ENCODE measurements at regions not wholly inside any gene's neighbourhood (a gene's known extent, or its start where the extent isn't known, plus 50 kb on each side); places are given as distances from the start of the nearest gene placed in this dataset.
"Not testable (repeated sequence)": the region's sequence is repeated elsewhere in the genome, so short reads cannot be mapped to it uniquely, and the experiment has no call there.

DNA sequence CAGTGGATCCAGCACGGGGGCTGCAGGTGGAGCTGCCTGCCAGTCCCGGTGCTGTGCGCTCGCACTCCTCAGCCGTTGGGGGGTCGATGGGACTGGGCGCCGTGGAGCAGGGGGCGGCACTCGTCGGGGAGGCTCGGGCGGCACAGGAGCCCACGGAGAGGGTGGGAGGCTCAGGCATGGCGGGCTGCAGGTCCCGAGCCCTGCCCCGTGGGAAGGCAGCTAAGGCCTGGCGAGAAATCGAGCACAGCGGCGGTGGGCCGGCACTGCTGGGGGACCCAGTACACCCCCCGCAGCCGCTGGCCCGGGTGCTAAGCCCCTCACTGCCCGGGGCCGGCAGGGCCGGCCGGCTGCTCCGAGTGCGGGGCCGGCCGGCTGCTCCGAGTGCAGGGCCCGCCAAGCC is 52.3 kb upstream of the MARK1 start:
- not testable (repeated sequence) for DNase-seq (ENCODE audit: low spot score)

DNA sequence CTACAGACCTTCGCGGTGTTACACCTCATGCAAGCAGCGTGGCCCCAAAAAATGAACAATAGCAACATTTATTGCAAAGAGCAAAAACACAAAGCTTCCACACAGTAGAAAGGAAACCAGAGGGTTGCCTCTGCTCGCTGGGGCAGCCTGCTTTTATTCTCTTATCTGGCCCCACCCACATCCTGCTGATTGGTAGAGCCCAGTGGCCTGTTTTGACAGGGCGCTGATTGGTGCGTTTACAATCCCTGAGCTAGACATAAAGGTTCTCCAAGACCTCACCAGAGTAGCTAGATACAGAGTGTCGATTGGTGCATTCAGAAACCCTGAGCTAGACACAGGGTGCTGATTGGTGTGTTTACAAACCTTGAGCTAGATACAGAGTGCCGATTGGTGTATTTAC is 52.8 kb upstream of the MARK1 start:
- DNase-seq (ENCODE audit: low spot score); ATAC-seq: not testable (repeated sequence)

More for the DNA sequence above, 52.3 kb upstream of the MARK1 start:
- ATAC-seq: not testable (repeated sequence)

DNA sequence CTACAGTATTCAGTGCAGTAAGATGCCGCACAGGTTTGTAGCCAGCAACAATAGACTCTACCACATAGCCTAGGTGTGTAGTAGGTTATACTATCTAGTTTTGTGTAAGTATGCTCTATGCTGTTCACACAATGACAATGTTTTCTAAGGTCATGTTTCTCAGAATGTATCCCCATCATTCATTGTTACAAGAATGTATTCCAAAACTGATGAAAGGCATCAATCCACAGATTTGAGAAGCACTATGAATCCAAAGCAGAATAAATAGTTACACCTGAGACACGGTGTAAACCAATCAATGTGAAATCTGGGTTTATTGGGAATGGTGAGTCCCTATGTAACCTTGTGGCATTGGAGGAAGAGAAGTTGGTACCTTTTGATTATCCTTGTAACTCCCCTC is 54.5 kb upstream of the MARK1 start:
- DNase-seq (ENCODE audit: low spot score): no peak
- no peak for ATAC-seq

DNA sequence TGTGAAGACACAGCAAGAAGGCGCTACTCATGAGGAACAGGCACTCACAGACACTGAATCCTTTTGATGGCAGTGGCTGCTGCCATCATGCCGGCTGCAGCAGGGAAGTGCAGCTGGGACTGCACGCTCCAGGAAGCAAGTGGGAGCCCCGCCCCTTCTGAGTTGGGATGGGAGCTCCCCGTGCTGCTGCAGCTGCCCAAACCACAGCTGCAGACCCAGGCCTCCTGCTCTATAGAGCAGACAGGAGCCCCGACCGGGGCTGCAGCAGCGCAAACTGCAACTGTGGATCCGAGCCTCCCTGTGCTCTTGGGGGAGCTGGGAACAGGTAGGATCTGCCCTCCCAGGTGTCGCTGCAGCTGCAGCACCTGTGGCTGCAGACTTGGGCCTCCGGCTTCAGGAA is 65.2 kb upstream of the MARK1 start:
- ATAC-seq (no peak), DNase-seq (ENCODE audit: low spot score) (no peak)

DNA sequence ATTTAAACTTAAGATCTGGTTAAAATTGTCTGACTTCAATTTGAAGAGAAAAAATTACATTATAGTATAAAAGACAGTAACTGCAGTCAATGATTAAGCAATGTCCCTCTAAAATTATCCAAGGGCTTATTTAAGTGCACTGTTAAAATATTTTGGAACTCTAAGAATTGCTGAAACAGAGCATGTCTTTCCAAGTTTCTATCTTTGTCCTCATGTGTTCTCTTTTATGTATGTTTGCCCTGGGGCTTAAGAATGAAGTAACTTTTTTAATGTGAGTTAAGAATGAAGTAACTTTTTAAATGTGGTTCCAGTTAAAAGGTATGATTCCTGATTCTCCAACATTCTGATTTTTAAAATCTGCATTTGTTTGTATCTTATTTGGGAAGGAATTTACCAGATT is 69.0 kb upstream of the MARK1 start:
- ATAC-seq (no peak), DNase-seq (ENCODE audit: low spot score) (no peak)

DNA sequence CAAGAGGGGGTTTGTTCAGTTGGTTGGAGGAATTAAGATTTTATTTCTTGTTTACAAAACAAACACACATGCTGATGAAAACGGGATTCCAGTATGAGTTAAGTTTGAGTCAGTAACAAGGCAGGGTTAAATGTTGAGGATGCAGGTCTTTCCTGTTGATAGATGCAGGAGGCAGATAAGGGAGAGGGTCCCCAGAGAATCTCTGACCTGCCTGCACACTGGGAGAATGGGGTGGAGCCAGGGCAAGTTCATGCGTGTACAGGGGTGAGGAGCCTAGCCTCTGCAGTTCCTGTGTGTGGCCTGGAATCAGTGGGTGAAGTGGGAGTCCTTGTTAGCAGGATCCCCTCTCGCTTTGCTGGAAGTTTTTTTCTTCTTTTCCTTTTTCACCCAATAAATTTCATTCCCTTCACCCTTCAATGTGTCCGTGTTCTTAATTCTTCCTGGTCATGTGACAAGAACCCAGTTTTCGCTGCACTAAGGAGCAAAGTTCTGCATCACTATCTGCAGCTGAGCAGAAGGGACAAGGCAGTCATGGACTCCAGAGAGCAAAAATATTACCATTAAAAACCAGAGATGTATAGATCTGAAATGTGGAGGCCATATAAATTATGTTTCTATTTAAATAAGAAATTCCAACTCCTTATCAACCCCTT is 69.9 kb upstream of the MARK1 start:
- ATAC-seq (no peak), DNase-seq (ENCODE audit: low spot score) (no peak)

DNA sequence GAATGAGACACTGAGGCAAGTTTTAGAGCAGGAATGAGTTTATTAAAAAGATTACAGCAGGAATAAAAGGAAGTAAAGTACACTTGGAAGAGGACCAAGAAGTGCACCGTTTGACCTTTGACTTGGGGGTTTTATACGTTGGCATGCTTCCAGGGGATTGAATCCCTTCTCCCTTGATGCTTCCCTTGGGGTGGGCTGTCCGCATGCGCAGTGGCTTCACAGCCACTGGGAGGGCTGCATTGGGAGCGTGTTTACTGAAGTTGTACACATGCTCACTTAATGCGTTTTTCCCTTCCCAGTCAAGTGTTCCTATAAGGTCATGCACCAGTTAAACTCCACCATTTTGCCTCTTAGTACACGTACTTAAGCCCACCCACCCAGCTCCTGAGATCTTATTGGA is 72.4 kb upstream of the MARK1 start:
- DNase-seq (ENCODE audit: low spot score): no peak
- no peak for ATAC-seq

DNA sequence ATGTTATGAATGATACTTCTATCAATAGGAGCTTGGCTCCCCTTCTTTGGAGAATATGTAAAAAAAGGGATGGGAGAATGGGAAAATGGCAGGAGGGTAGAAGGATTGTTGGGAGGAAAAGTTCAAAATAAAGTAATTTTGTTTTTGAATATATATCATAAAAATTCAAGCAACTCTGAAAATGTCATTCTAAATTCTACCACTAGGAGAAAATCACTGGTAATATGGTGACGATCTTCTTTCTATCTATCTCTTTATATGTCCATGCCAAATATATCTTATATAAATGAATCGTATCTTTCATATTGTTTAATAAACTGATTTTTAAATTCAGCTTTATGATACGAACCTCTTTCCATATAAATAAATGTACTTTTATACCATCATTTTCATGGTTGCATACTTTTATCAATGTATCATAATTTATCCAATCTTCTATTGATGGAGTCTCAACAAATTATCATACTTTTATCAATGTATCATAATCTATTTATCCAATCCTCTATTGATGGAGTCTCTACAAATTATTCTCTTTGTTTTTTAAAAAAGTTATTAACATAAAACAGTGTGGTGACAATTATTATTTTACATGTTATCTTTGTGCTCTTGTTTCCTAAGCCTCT is 73.7 kb upstream of the MARK1 start:
- no peak for DNase-seq (ENCODE audit: low spot score)
- ATAC-seq: no peak

DNA sequence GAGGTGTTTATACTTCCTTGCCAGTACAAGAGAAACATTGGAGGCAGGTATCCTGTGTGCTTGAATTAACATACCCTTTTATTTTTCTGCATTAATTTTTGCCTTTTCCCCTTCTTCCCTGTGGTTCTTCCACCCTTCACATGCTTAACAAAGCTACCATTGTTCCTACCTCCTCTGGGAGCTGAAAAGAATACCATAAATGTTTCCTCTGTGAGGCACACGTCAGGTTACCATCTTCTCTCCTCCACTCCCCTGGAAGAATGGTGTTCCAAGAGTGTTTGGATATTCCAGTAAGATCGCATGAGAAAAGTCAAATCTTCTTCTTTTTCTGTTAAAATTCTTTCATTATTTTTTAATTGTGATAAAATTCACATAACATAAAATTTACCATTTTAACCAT is 74.6 kb upstream of the MARK1 start:
- DNase-seq (ENCODE audit: low spot score) (no peak), ATAC-seq (no peak)

DNA sequence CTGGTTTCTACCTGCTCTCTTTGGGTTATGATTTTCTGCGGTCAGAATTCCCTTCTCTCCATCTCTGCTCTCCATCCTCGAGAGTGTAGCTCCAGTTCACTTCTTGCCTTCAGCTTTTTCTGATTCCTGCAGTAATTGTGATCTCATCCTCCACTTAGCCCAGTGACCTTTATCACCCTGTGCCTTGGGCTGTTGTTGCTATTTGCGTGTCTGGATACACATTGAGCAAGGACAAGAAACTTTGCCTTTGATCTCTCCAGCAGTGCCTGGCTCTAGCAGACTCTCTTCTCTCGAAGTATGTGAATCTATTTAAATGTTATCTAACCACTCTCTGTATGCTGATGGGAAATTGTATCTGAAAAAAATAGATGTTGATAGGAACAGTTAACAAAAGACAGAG is 76.4 kb upstream of the MARK1 start:
- DNase-seq (ENCODE audit: low spot score) (no peak), ATAC-seq (no peak)

DNA sequence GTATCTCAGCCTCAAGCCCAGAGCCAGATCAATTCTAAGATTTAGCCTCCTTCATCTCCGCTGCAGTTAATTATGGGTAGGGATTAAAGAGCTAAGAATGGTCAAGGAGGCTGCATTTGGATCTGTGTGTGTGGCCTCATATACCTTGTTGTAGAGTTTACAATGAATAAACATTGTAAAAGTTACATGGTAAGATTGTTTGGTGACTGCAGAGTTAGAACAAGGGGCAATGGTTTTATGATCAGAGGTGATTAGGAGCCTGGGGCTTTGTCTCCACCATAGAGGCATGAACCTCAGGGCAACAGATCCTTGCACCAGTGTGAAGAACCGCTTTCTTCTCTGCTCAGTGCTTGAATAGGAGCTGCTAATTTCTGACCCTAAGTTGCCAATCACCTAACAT is 77.0 kb upstream of the MARK1 start:
- DNase-seq (ENCODE audit: low spot score) (no peak), ATAC-seq (no peak)

DNA sequence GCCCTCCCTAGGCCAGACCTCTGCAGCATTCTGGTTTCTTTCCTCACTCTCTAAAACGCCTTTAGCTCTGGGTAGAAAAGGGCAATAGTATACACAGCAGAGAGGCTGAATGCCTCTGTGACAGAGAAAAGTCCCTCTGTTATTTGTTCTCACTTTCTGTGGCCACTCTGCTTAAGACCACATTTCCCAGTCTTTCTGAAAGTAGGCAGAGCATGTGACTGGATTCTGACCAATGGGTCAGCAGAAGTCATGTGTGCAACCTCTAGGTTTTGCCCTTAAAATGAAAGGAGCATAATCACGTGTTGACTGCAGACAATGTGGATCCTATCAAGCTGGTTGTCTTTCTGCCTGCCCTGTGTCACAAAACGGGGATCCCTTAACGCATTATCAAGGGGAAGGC is 79.7 kb upstream of the MARK1 start:
- no peak for ATAC-seq
- no peak for DNase-seq (ENCODE audit: low spot score)

DNA sequence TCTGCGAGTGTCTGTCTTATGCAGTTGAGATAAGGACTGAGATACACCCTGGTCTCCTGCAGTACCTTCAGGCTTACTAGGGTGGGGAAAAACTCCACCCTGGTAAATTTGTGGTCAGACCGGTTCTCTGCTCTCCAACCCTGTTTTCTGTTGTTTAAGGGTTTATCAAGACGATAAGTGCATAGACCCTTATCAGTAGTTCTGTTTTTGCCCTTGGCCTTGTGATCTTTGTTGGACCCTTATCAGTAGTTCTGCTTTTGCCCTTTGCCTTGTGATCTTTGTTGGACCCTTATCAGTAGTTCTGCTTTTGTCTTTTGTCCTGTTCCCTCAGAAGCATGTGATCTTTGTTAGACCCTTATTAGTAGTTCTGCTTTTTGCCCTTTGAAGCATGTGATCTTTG is 83.3 kb upstream of the MARK1 start:
- ATAC-seq; DNase-seq (ENCODE audit: low spot score): not testable (repeated sequence)

DNA sequence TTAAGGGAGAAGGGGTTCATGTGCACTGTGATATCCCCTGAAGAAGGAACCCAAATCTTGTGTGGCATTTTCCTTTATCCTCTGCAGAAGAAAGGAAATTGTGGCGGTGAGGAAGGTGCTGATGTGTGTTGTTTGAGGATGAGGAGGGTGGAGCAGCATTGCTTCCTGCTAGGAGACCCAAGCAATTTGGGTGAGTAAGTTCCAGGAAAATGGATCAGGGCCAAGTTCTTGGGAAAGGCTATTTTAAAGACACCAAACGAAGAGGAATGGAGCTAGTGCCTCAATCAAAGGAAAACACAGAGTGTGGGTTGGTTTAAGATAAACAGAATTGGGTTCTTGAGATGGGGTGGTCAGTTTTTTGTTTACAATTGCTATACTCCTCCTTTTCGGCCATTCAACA is 86.7 kb upstream of the MARK1 start:
- DNase-seq (ENCODE audit: low spot score) (no peak), ATAC-seq (no peak)

DNA sequence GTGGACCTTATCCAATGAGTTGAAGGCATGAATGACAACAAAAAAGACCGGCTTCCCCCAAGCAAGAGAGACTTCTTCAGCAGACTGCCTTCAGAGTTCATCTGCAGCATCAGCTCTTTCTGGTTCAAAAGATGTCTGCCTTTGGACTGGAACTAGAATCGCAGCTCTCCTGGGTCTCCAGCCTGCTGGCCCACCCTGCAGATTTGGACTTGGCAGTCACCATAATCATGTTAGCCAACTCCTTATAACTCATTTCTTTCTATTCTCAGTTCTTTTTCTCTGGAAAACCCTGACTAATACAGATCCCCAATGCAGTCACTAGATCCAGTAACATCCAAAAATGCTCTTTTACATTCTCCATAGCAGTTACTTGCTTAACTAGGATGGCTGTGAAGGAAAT is 89.2 kb upstream of the MARK1 start:
- ATAC-seq: no peak
- no peak for DNase-seq (ENCODE audit: low spot score)

DNA sequence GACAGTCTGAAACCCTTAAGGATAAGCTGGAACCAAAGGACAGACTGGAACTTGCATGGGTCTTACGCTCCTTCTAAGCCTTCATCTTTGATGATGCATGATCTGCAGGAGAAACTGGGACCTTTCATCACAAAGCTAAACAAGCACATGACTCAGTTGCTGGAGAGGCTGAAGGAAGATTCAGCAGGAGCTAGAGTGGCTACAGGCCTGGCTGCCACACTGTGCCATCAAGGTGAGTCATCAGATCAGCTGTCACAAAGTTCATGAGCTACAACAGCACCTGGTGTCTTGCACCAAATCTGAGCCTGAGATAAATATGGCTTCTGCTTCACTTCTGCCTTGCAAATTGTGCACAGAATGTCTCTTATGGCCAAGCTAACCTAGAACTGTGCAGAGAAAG is 95.5 kb upstream of the MARK1 start:
- no peak for ATAC-seq

DNA sequence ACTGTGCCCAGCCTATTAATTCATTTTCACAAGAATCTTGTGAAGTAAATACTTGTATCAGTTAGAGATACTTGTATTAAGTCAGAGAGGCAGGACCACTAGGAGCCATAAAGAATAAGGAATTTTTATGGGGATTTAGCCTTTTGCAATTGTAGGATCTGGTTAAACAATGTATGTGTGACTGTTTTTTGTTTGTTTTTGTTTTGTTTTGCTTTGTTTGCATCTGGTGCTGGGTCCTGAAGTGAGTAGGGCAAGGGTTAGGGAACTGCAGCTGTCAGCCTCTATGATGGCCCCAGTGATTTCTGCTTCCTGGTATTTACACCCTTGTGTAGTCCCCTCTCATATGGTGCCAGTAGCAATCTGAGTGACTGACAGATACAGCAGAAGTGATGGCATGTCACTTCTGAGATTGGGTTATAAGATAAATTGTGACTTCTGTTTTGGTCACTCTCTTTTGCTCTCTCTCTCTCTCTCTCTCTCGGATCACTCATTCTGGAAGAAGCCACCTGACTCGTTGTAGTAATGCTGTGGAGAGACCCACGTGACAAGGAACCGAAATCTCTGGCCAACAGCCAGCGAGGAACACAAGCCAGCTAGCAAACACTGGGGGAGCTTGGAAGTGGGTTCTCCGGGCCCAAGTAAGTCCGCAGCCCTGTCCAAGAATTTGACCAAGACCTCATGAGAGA is 96.2 kb upstream of the MARK1 start:
- no peak for ATAC-seq
- DNase-seq (ENCODE audit: low spot score): no peak

More for the DNA sequence above, 95.5 kb upstream of the MARK1 start:
- no peak for DNase-seq (ENCODE audit: low spot score)

DNA sequence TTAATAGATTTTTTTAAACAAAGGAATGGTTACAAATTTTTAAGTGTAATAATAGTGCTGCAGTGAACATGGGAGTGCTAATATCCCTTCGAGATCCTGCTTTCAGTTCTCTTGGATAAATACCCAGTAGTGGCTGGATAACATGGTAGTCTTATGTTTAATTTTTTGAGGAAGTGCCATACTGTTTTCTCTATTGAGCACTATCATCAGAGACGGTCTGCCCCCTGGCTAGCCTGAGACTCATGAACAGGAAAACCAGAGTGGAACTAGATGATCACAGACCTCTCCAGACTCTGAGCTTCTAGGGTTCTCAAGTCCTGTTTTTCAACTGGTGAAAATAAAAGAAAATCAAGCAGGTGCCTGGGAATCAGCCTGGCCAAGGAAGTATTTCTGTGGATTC is 97.3 kb upstream of the MARK1 start:
- no peak for ATAC-seq
- no peak for DNase-seq (ENCODE audit: low spot score)

DNA sequence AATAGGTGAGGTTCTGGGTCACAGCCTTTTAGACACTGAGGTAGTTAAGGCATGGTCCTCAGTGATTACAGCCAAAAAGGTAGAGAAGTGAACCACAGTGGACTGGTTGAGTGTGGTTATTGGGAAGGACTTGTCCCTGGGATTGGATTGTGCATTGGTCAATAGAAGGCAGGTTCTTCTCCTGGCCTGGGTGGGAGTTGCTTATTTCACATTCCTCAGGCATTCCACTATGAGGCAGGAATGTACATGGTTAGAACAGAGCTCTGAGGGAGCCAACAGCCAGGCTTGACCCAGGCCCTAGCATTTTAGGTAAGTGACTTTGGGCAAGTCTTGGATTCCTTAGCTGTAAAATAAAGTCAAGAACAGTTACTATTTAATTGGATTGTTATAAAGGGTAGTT is 97.9 kb upstream of the MARK1 start:
- ATAC-seq (no peak), DNase-seq (ENCODE audit: low spot score) (no peak)

DNA sequence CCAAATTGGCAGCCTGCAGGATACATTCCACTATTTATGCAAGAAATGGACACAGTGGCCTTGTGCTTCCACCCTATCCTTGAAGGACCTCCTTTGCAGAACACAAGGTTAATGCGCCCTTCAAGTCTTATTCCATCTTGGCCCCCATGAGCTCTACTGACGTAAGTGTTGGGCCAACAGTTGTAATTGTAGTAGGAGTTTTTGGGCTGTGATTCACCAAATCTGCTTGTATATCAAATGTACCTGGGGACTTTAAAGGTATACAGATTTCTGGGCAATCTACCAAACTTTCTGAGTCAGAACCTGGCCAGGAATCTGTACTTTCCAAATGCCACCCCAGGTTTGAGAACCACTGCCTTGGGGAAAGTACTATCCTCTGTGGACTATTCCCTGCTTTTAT is 100.9 kb upstream of the MARK1 start:
- no peak for DNase-seq (ENCODE audit: low spot score)
- ATAC-seq: no peak

DNA sequence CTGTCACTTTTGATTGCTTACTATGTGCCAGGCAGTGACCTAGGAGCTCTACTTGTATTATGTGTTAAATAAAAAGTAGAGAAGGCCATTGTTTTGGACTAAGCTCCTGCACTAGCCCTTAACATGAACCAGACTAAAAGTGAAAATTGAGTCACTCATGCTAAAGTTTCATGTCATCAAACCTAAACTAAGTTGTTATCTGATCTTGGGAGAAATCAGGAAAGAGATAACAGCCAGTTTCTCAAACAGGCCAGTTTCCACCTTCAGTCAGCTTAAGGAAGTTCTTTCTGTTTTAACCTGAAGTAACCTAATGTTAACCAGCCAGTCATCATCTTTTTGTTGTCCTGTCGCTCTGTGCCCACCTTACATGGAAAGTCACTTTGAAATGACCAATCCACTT is 102.1 kb upstream of the MARK1 start:
- DNase-seq (ENCODE audit: low spot score): no peak
- ATAC-seq: no peak

DNA sequence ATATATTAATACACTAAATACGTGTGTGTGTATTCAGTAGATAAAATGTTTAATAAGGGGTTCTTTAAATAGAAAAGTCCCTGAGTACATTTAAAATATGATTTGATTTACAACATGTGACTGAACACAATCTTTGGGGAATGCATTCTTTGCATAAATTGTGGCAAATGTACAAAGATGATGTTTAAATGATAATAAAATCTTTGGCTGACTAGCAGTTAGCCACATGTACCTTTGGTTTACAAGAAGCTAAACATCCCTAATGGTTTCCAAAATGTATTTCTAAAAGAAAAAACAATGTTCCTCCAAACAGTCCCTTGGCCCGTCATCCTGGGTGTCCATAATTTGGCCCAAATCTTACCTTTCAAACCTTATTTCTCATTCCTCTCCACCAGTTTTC is 106.4 kb upstream of the MARK1 start:
- no peak for ATAC-seq
- DNase-seq (ENCODE audit: low spot score): no peak

DNA sequence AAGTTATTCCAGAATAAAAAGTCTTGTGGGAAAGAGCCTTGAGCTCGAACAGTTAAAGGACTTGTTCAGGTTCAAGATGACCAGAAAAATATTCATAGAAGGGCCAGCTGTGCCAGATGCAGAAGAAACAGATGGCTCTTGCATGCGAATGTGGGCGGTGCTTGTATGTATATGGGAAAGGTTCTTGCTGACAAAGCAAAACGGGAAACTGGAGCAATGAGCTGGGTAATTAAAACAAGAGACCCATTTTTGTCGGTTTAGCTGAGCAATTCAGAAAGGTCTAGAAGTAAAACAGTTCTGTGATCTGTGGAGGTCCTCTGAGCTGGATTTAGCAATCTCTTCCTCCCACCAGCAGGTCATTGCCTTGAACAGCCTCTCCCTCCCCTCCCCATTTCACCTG is 107.2 kb upstream of the MARK1 start:
- no peak for DNase-seq (ENCODE audit: low spot score)

More for the DNA sequence above, 107.2 kb upstream of the MARK1 start:
- no peak for ATAC-seq
